ENCODE measurements at regions not wholly inside any gene's neighbourhood (a gene's known extent, or its start where the extent isn't known, plus 50 kb on each side); places are given as distances from the start of the nearest gene placed in this dataset.

DNA sequence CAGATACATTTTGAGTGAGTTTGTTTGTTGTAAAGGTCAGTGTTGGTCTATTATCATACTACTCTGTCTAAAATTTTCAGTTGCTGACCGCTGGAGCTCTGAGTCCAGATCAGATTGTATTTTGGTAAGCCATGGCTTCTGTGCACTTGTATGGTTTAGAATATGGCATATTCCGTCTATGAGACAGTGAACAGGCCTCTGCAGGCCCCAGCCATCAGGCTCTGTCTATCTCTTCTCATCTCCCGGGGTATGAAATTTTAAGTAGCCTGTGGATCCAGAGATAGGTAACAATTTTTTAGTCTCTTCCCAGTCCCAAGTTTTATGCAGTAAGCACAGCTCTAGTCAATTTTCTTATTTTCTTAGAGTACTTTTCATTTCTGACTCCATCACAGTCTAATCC lies 1929.1 kb upstream of the SEL1L start:
- no peaks in the 10 kb centered on the region for H3K27me3 ChIP-seq (ENCODE audit: insufficient read depth)
- H3K79me2 ChIP-seq (replicated peaks; ENCODE audit: insufficient read depth), result no peaks in the 10 kb centered on the region
- no peaks in the 10 kb centered on the region; the same call in 1 of the 2 replicates for H3K36me3 ChIP-seq (ENCODE audit: insufficient read depth)
- Mint-ChIP-seq H3K36me3 (ENCODE audit: low read depth) (peaks cover 21% of the 10 kb centered on the region), H3K27me3 (ENCODE audit: insufficient read depth, low read depth, poor library complexity) (no peaks in the 10 kb centered on the region), H3K9me3 (peaks cover 29% of the 10 kb centered on the region), H3K4me1 (no peaks in the 10 kb centered on the region), H3K27ac (no peak overlapping the region), H3K4me3 (no peak overlapping the region)
- H3K9me2 ChIP-seq (ENCODE audit: insufficient read depth), result peaks cover 4% of the 10 kb centered on the region; the same call in 1 of the 2 replicates
- H2AFZ ChIP-seq, result no peak overlapping the region
- H3K4me2 ChIP-seq, result no peak overlapping the region
- H4K20me1 ChIP-seq (replicated peaks; ENCODE audit: insufficient read depth), result no peaks in the 10 kb centered on the region
- ATAC-seq (no peak), DNase-seq (ENCODE audit: low spot score) (no peak)
- no peaks in the 10 kb centered on the region for H3K4me1 ChIP-seq (ENCODE audit: insufficient read depth)
- no peak overlapping the region for H3K27ac ChIP-seq (ENCODE audit: low read depth)
- H3F3A ChIP-seq (replicated peaks; ENCODE audit: low read depth), result no peaks in the 10 kb centered on the region
- H3K4me3 ChIP-seq, result no peak overlapping the region
- no peak for TF ChIP-seq ZNF331 (CRISPR knock-in tag; IDR thresholded peaks at IDR 0.05; ENCODE audit: low read depth)
- no peak for TF ChIP-seq ZNF114 (CRISPR knock-in tag; IDR thresholded peaks at IDR 0.05)
- TF ChIP-seq ETS1 (IDR thresholded peaks at IDR 0.05), result no peak
- no peak for TF ChIP-seq JUNB (IDR thresholded peaks at IDR 0.05; ENCODE audit: unreplicated experiment)
- no peak for TF ChIP-seq POLR2AphosphoS5 (IDR thresholded peaks at IDR 0.05; ENCODE audit: low read depth)

- Histone ChIP-seq H3K4me1 (ENCODE audit: insufficient read depth) (no peaks in the 10 kb centered on the region), H4K20me1 (replicated peaks; ENCODE audit: insufficient read depth) (no peaks in the 10 kb centered on the region), H3K9me2 (ENCODE audit: insufficient read depth) (no peaks in the 10 kb centered on the region), H3K27me3 (ENCODE audit: insufficient read depth) (no peaks in the 10 kb centered on the region), H3F3A (replicated peaks; ENCODE audit: low read depth) (no peaks in the 10 kb centered on the region), H3K27ac (ENCODE audit: low read depth) (no peak overlapping the region), H3K4me3 (no peak overlapping the region), H2AFZ (no peak overlapping the region), H3K4me2 (no peak overlapping the region), H3K36me3 (ENCODE audit: insufficient read depth) (no peaks in the 10 kb centered on the region; the same call in 1 of the 2 replicates), H3K79me2 (replicated peaks; ENCODE audit: insufficient read depth) (no peaks in the 10 kb centered on the region)
- Mint-ChIP-seq H3K36me3 (ENCODE audit: low read depth) (peaks cover 14% of the 10 kb centered on the region), H3K27me3 (ENCODE audit: insufficient read depth, low read depth, poor library complexity) (no peaks in the 10 kb centered on the region), H3K4me3 (no peak overlapping the region), H3K27ac (no peak overlapping the region), H3K4me1 (no peaks in the 10 kb centered on the region), H3K9me3 (peaks cover 22% of the 10 kb centered on the region)
- DNase-seq (ENCODE audit: low spot score), result peak; percentile 80
- peak; percentile 84 for ATAC-seq
- TF ChIP-seq CTCF (conservative IDR thresholded peaks at IDR 0.05; ENCODE audit: low read depth in 2 of 2) (peak; percentile 82 to 93), STAT1 (IDR thresholded peaks at IDR 0.05; ENCODE audit: unreplicated experiment) (no peak)
Measured at GRCh38 chr14:83463500-83464098, 1929.9 kb upstream of the SEL1L start.

GRCh38 chr14:83467811-83468210 lies 1934.2 kb upstream of the SEL1L start:
- DNase-seq (ENCODE audit: low spot score) (no peak), ATAC-seq (no peak)
- no peaks in the 10 kb centered on the region for H3K4me1 ChIP-seq (ENCODE audit: insufficient read depth)
- no peaks in the 10 kb centered on the region for H3K27me3 Mint-ChIP-seq (ENCODE audit: insufficient read depth, low read depth, poor library complexity)
- no peaks in the 10 kb centered on the region for H3K27me3 ChIP-seq (ENCODE audit: insufficient read depth)
- H4K20me1 ChIP-seq (replicated peaks; ENCODE audit: insufficient read depth), result no peaks in the 10 kb centered on the region
- H3K4me3 Mint-ChIP-seq, result no peak overlapping the region
- H3K79me2 ChIP-seq (replicated peaks; ENCODE audit: insufficient read depth), result no peaks in the 10 kb centered on the region
- H3K4me2 ChIP-seq, result no peak overlapping the region
- H3K9me2 ChIP-seq (ENCODE audit: insufficient read depth), result no peaks in the 10 kb centered on the region
- no peak overlapping the region for H2AFZ ChIP-seq
- H3K27ac ChIP-seq (ENCODE audit: low read depth), result no peak overlapping the region
- H3K27ac Mint-ChIP-seq, result no peak overlapping the region
- H3K4me1 Mint-ChIP-seq, result no peaks in the 10 kb centered on the region
- no peaks in the 10 kb centered on the region for H3F3A ChIP-seq (replicated peaks; ENCODE audit: low read depth)
- H3K36me3 ChIP-seq (ENCODE audit: insufficient read depth), result no peaks in the 10 kb centered on the region
- H3K4me3 ChIP-seq, result no peak overlapping the region
- H3K9me3 Mint-ChIP-seq, result no peaks in the 10 kb centered on the region
- H3K36me3 Mint-ChIP-seq (ENCODE audit: low read depth), result no peaks in the 10 kb centered on the region
- no peak for TF ChIP-seq CREB1 (CRISPR knock-in tag; IDR thresholded peaks at IDR 0.05; ENCODE audit: low read depth)
- no peak for TF ChIP-seq CTCF (conservative IDR thresholded peaks at IDR 0.05; ENCODE audit: low read depth in 2 of 2)
- no peak for TF ChIP-seq NANOG (IDR thresholded peaks at IDR 0.05; ENCODE audit: borderline replicate concordance)
- no peak for TF ChIP-seq EZH2phosphoT487 (IDR thresholded peaks at IDR 0.05; ENCODE audit: unreplicated experiment)

Measured in GM23338 (cell line).